ENCODE measurements at regions not wholly inside any gene's neighbourhood (a gene's known extent, or its start where the extent isn't known, plus 50 kb on each side); places are given as distances from the start of the nearest gene placed in this dataset.
"Not testable (repeated sequence)": the region's sequence is repeated elsewhere in the genome, so short reads cannot be mapped to it uniquely, and the experiment has no call there.

DNA sequence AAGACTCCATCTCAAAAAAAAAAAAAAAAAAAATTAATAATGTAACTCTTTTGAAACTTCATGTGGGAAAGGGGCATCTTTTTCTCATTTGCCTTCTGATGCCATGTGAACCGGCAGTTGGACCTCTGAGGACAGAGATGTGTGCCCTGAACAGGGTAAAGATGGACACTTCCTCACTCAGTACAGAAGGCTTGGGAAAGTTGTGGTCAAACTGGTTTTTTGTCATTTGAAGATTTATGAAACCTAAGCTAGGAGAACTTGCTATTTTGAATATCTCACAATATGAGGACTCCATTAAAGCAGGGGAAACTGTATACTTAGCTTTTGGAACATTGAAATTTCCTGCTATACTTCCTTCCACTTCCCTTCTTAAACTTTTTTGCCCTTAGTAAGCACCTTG lies 147.5 kb upstream of the ALDH1B1 start:
- TF ChIP-seq, protein P1, sequence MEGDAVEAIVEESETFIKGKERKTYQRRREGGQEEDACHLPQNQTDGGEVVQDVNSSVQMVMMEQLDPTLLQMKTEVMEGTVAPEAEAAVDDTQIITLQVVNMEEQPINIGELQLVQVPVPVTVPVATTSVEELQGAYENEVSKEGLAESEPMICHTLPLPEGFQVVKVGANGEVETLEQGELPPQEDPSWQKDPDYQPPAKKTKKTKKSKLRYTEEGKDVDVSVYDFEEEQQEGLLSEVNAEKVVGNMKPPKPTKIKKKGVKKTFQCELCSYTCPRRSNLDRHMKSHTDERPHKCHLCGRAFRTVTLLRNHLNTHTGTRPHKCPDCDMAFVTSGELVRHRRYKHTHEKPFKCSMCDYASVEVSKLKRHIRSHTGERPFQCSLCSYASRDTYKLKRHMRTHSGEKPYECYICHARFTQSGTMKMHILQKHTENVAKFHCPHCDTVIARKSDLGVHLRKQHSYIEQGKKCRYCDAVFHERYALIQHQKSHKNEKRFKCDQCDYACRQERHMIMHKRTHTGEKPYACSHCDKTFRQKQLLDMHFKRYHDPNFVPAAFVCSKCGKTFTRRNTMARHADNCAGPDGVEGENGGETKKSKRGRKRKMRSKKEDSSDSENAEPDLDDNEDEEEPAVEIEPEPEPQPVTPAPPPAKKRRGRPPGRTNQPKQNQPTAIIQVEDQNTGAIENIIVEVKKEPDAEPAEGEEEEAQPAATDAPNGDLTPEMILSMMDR (IDR thresholded peaks at IDR 0.05; ENCODE audit: low read depth, low read length, missing control alignments) = no peak
- H3K4me3 ChIP-seq (ENCODE audit: low read depth, low read length) = no peak overlapping the region
- no peak for DNase-seq (ENCODE audit: low read depth)

DNA sequence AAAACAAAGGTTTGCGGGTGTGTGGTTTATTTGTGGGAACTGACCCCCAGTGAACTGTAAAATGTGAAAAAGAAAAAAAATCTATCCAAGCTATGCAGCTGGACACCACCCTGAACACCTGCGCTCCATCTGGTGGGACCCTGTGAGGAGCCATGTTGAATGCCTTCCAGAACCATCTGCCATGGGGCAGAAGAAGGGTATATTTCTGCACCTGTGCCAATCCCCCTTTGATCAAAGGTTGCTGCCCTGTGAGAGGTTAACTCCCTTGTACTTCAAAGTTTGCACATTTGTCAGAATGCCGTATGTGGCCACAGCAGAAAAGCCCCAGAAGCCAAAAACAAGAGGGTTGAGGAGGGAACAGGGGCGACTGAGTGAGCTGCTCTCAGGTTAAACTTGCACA lies 148.5 kb upstream of the ALDH1B1 start:
- no peak for DNase-seq (ENCODE audit: low read depth)
- TF ChIP-seq, protein P1 (IDR thresholded peaks at IDR 0.05; ENCODE audit: low read depth, low read length, missing control alignments) = no peak
- H3K4me3 ChIP-seq (ENCODE audit: low read depth, low read length) = no peak overlapping the region

DNA sequence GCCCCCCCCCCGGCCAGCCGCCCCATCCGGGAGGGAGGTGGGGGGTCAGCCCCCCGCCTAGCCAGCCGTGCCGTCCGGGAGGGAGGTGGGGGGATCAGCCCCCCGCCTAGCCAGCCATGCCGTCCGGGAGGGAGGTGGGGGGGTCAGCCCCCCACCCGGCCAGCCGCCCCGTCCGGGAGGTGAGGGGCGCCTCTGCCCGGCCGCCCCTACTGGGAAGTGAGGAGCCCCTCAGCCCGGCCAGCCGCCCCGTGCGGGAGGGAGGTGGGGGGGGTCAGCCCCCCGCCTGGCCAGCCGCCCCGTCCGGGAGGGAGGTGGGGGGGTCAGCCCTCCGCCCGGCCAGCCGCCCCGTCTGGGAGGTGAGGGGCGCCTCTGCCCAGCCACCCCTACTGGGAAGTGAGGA lies 150.4 kb upstream of the ALDH1B1 start:
- H3K4me3 ChIP-seq (ENCODE audit: low read depth, low read length); DNase-seq (ENCODE audit: low read depth): not testable (repeated sequence)

DNA sequence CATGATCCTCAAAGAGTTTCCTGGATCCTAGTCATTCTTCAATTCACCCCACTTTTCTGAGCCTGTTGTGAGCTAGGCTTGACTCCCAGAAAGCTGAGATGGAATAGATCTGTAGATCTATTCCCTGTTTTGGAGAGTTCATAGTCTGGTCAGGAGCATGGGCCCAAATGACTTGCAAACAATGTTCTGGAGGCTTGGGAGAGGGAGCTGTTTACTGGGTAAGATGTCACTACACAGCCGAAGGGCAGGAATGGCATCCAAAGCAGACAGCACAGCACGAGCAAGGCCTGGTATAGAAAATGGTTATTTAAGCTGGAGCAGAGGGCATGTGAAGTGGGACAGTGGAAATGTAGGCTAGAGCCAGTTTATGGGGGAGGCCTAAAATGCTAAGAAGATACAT lies 152.5 kb upstream of the ALDH1B1 start:
- no peak overlapping the region for H3K4me3 ChIP-seq (ENCODE audit: low read depth, low read length)
- DNase-seq (ENCODE audit: low read depth) = no peak
- TF ChIP-seq, protein P1 (IDR thresholded peaks at IDR 0.05; ENCODE audit: low read depth, low read length, missing control alignments) = no peak

DNA sequence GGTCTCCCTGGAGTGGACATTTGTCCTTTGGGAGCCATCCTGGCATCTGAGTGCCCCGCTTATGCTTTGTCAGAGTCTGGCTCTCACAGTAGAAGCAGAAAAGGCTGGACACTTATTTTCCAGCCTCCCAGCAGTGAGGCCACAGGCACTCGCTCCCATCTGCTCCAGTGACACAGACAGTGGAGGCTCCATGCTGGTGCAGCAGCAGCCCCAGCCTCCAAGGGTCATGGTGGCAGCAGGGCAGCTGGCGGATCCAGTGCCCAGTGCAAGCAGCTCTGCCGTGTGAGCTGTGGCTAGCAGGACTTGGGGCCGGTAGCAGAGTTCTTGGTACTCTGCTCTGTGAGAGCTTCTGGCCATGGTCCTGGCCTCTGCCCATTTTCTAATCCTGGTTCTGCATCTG lies 157.3 kb upstream of the ALDH1B1 start:
- DNase-seq (ENCODE audit: low read depth) = no peak
- TF ChIP-seq, protein P1 (IDR thresholded peaks at IDR 0.05; ENCODE audit: low read depth, low read length, missing control alignments) = no peak
- H3K4me3 ChIP-seq (ENCODE audit: low read depth, low read length) = no peak overlapping the region

DNA sequence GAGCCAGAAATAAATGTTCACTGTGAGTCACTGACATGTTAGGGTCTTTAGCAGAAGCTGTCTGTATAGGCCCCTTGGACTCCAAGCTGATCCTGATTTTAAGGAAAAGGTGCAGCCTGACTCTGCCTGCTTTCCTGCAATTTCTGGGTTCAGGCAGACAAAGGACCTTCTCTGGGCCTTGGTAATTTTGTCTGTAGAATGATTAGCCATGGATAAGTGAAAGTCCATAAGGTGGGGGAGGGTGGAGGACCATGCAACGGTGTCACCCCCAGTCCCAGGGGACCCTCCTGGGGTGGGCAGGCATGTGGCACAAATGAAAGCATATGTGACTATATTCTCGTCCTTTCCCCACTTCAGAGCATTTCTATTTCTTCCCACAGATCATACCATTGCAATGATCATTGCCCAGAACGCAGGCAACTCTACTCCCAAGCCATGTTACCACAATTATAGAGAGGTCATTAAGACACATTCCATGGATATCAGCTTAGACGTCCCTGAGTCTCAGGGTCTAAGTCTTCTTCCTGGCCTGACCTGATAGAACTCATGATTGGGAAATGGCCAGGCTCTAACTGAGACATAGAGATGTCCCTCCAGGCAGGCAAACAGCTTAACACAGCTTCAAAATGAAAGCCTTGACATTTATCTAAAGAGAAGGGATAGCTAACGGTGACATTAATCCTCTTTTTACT lies 157.9 kb upstream of the ALDH1B1 start:
- DNase-seq (ENCODE audit: low read depth) = no peak
- TF ChIP-seq, protein P1 (IDR thresholded peaks at IDR 0.05; ENCODE audit: low read depth, low read length, missing control alignments) = no peak
- H3K4me3 ChIP-seq (ENCODE audit: low read depth, low read length) = no peak overlapping the region

DNA sequence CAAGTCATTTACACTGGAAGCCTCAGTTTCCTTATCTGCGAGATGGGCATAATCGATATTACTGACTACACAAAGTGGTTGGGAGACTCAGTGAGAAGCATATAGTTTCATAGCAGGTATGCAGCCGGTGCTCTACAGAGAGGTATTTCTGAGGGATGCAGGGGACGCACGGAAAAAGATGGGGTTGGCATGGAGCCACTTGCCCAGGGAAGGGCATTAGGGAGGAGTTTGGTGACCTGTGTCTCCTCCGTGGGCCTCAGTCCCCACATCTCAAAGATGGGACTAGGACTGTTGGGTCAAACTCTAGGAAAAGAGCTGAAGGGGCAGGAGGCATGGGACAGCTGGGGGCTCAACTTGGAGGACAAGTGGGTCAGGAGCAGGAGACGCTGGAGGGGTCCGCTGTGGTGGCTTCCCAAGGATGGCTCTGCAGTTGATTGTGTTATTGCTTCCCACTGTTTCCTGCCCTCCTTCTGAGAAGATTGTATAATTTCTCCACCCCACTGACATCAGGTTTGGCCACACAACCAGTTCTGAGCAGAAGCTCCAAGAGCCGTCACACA lies 158.6 kb upstream of the ALDH1B1 start:
- no peak for DNase-seq (ENCODE audit: low read depth)
- H3K4me3 ChIP-seq (ENCODE audit: low read depth, low read length) = no peak overlapping the region
- TF ChIP-seq, protein P1 (IDR thresholded peaks at IDR 0.05; ENCODE audit: low read depth, low read length, missing control alignments) = no peak

All from GM12864 (cell line).